ENCODE measurements at regions not wholly inside any gene's neighbourhood (a gene's known extent, or its start where the extent isn't known, plus 50 kb on each side); places are given as distances from the start of the nearest gene placed in this dataset.

- no peak for TF ChIP-seq EZH2 (IDR thresholded peaks at IDR 0.05; ENCODE audit: borderline replicate concordance, low read depth, low read length, severe bottlenecking)
- TF ChIP-seq, protein P1, sequence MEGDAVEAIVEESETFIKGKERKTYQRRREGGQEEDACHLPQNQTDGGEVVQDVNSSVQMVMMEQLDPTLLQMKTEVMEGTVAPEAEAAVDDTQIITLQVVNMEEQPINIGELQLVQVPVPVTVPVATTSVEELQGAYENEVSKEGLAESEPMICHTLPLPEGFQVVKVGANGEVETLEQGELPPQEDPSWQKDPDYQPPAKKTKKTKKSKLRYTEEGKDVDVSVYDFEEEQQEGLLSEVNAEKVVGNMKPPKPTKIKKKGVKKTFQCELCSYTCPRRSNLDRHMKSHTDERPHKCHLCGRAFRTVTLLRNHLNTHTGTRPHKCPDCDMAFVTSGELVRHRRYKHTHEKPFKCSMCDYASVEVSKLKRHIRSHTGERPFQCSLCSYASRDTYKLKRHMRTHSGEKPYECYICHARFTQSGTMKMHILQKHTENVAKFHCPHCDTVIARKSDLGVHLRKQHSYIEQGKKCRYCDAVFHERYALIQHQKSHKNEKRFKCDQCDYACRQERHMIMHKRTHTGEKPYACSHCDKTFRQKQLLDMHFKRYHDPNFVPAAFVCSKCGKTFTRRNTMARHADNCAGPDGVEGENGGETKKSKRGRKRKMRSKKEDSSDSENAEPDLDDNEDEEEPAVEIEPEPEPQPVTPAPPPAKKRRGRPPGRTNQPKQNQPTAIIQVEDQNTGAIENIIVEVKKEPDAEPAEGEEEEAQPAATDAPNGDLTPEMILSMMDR (IDR thresholded peaks at IDR 0.05; ENCODE audit: borderline replicate concordance, extremely low read depth, low read length, poor library complexity, severe bottlenecking): no peak
These were observed 1752.0 kb upstream of the TENM3 start for GRCh38 chr4:180491210-180491609.
